Neural cell (in vitro differentiated cells): ENCODE measurements at regions not wholly inside any gene's neighbourhood (a gene's known extent, or its start where the extent isn't known, plus 50 kb on each side); places are given as distances from the start of the nearest gene placed in this dataset.

Source experiments
- H2AFZ ChIP-seq: fragments of 200-600, 300-800 bp; sonication (generic), shearing (Covaris generic); 2 replicates; pipeline ENCODE4 v1.6.0; 2014; ENCODE audit warnings: low read depth, mild to moderate bottlenecking, antibody characterized with exemption, low read length, moderate library complexity
- H3F3A ChIP-seq: fragments of 200-600 bp; shearing (Covaris generic); 2 replicates; pipeline ENCODE4 v1.6.1; 2016; ENCODE audit warnings: mild to moderate bottlenecking, moderate library complexity, mixed read lengths, antibody characterized with exemption, low read length; ENCODE audit not compliant: insufficient read depth, poor library complexity, severe bottlenecking
- H3K27ac ChIP-seq: fragments of 200-600, 300-800 bp; sonication (generic), shearing (Covaris generic); 2 replicates; pipeline ENCODE4 v1.5.1; 2014; ENCODE audit warnings: mild to moderate bottlenecking, low read length, moderate library complexity
- H3K27me3 ChIP-seq: fragments of 300-800, 200-600 bp; sonication (generic), shearing (Covaris generic); 2 replicates; pipeline ENCODE4 v1.6.0; 2014; ENCODE audit warnings: mild to moderate bottlenecking, low read depth, low read length, moderate library complexity; ENCODE audit not compliant: insufficient read depth
- H3K36me3 ChIP-seq: fragments of 300-800, 200-600 bp; sonication (generic), shearing (Covaris generic); 2 replicates; pipeline ENCODE4 v1.5.1; 2014; ENCODE audit warnings: mild to moderate bottlenecking, antibody characterized with exemption, low read length, moderate library complexity; ENCODE audit not compliant: insufficient read depth
- H3K4me2 ChIP-seq: fragments of 300-800, 200-600 bp; sonication (generic), shearing (Covaris generic); 2 replicates; pipeline ENCODE4 v1.6.0; 2014; ENCODE audit warnings: mild to moderate bottlenecking, low read length
- H3K4me3 ChIP-seq: fragments of 300-800, 200-600 bp; sonication (generic), shearing (Covaris generic); 2 replicates; pipeline ENCODE4 v1.5.1; 2014; ENCODE audit warnings: mild to moderate bottlenecking, low read length, moderate library complexity
- H3K79me2 ChIP-seq: fragments of 200-600 bp; shearing (Covaris generic); replicated peaks from 2 replicates; pipeline ENCODE4 v1.6.0; 2014; ENCODE audit warnings: mild to moderate bottlenecking, low read length, moderate library complexity; ENCODE audit not compliant: insufficient read depth
- H3K9ac ChIP-seq: fragments of 300-800, 200-600 bp; sonication (generic), shearing (Covaris generic); 2 replicates; pipeline ENCODE4 v1.6.1; 2016; ENCODE audit warnings: mild to moderate bottlenecking, low read length, mixed read lengths
- H3K9me2 ChIP-seq: fragments of 200-600 bp; shearing (Covaris generic); 2 replicates; pipeline ENCODE4 v1.6.1; 2016; ENCODE audit warnings: mild to moderate bottlenecking, low read length, mixed read lengths; ENCODE audit not compliant: insufficient read depth
- H3K9me3 ChIP-seq: fragments of 200-600, 300-800 bp; sonication (generic), shearing (Covaris generic); 2 replicates; pipeline ENCODE4 v1.6.1; 2016; ENCODE audit warnings: mild to moderate bottlenecking, mixed run types, low read length, moderate library complexity, mixed read lengths
- H4K20me1 ChIP-seq: fragments of 200-600 bp; shearing (Covaris generic); 2 replicates; pipeline ENCODE4 v1.6.1; 2016; ENCODE audit warnings: mild to moderate bottlenecking, mixed run types; ENCODE audit not compliant: insufficient read depth
- CTCF ChIP-seq: fragments of 450-650 bp; IDR thresholded peaks from 2 replicates; pipeline ENCODE4 v1.5.1; 2014; ENCODE audit warnings: antibody characterized with exemption, mild to moderate bottlenecking, moderate library complexity; ENCODE audit not compliant: poor library complexity, severe bottlenecking
- EP300 ChIP-seq: fragments of 450-650 bp; conservative IDR thresholded peaks from 2 replicates; pipeline ENCODE4 v1.6.1; 2014; ENCODE audit warnings: antibody characterized with exemption, mild to moderate bottlenecking, moderate library complexity; ENCODE audit not compliant: poor library complexity, severe bottlenecking
- EZH2 ChIP-seq: fragments of 200-600, 300-800 bp; shearing (Covaris generic), sonication (generic); IDR thresholded peaks from 2 replicates; pipeline ENCODE4 v1.6.1; 2014; ENCODE audit warnings: antibody characterized with exemption, low read length, borderline replicate concordance, mild to moderate bottlenecking; ENCODE audit not compliant: insufficient read depth, poor library complexity, severe bottlenecking
- MXI1 ChIP-seq: fragments of 450-650 bp; conservative IDR thresholded peaks from 2 replicates; pipeline ENCODE4 v1.6.1; 2014; ENCODE audit warnings: antibody characterized with exemption, mild to moderate bottlenecking; ENCODE audit not compliant: poor library complexity, severe bottlenecking
- POLR2AphosphoS5 ChIP-seq: IDR thresholded peaks from 2 replicates; pipeline ENCODE4 v1.6.1; 2012
- RAD21 ChIP-seq: fragments of 450-650 bp; conservative IDR thresholded peaks from 2 replicates; pipeline ENCODE4 v1.6.1; 2014; ENCODE audit warnings: antibody characterized with exemption, mild to moderate bottlenecking, moderate library complexity
- REST ChIP-seq: IDR thresholded peaks from 2 replicates; pipeline ENCODE4 v1.6.1; 2012; ENCODE audit warnings: borderline replicate concordance
- SMC3 ChIP-seq: fragments of 450-650 bp; conservative IDR thresholded peaks from 2 replicates; pipeline ENCODE4 v1.6.1; 2014; ENCODE audit warnings: antibody characterized with exemption, mild to moderate bottlenecking, moderate library complexity; ENCODE audit not compliant: poor library complexity
- TAF1 ChIP-seq: IDR thresholded peaks from 2 replicates; pipeline ENCODE4 v1.6.1; 2012; ENCODE audit warnings: low read depth

GRCh38 chr2:65952966-65953761, 481.8 kb upstream of the MEIS1 start:
- Histone ChIP-seq H3K4me2 (no peak overlapping the region), H3K4me3 (no peak overlapping the region), H3K9ac (no peak overlapping the region), H3K27me3 (no peaks in the 10 kb centered on the region), H3K27ac (no peak overlapping the region), H3K79me2 (no peaks in the 10 kb centered on the region), H3F3A (no peaks in the 10 kb centered on the region), H3K9me2 (no peaks in the 10 kb centered on the region), H3K9me3 (no peaks in the 10 kb centered on the region), H4K20me1 (no peaks in the 10 kb centered on the region), H3K36me3 (no peaks in the 10 kb centered on the region), H2AFZ (no peak overlapping the region)
- no peak for TF ChIP-seq RAD21
- TF ChIP-seq TAF1, result no peak
- TF ChIP-seq EZH2, result no peak
- TF ChIP-seq MXI1, result no peak
- TF ChIP-seq EP300, result no peak
- TF ChIP-seq POLR2AphosphoS5, result no peak
- no peak for TF ChIP-seq REST
- TF ChIP-seq CTCF, result no peak
- no peak for TF ChIP-seq SMC3

- Histone ChIP-seq H3K9me2 (no peaks in the 10 kb centered on the region), H3K4me2 (no peak overlapping the region), H3K79me2 (no peaks in the 10 kb centered on the region), H3K4me3 (no peak overlapping the region), H3K27ac (no peak overlapping the region), H3K36me3 (no peaks in the 10 kb centered on the region), H3K27me3 (no peaks in the 10 kb centered on the region), H3K9ac (no peak overlapping the region), H2AFZ (no peak overlapping the region), H4K20me1 (no peaks in the 10 kb centered on the region), H3F3A (no peaks in the 10 kb centered on the region), H3K9me3 (no peaks in the 10 kb centered on the region)
- TF ChIP-seq POLR2AphosphoS5 (no peak), EP300 (no peak), SMC3 (no peak), MXI1 (no peak), TAF1 (no peak), RAD21 (no peak), REST (no peak), CTCF (no peak), EZH2 (no peak)
Measured at GRCh38 chr2:65944213-65944612, 490.7 kb upstream of the MEIS1 start.
